ENCODE measurements at regions not wholly inside any gene's neighbourhood (a gene's known extent, or its start where the extent isn't known, plus 50 kb on each side); places are given as distances from the start of the nearest gene placed in this dataset.
A peak's percentile ranks its signal among the peaks of the same experiment; 100 is the strongest.

- ATAC-seq (no peak), FAIRE-seq (no peak), DNase-seq (no peak)
- intact Hi-C loops (cut with DNase I): no loop called here
- Histone ChIP-seq H3K36me3 (no peaks in the 10 kb centered on the region), H3K4me3 (no peak overlapping the region), H3K27ac (no peak overlapping the region), H3K27me3 (no peaks in the 10 kb centered on the region), H3K4me1 (no peaks in the 10 kb centered on the region), H3K9me3 (no peaks in the 10 kb centered on the region)
- WGBS, 2 donors: 58 to 64% methylated on average over 3 of the region's 3 CpGs
- no peak for TF ChIP-seq CTCF (IDR thresholded peaks at IDR 0.05)
Observed at GRCh38 chr7:15105711-15106110, 203.2 kb upstream of the DGKB start.

GRCh38 chr7:15104411-15105092, 202.0 kb upstream of the DGKB start:
- H3K4me3 ChIP-seq: no peak overlapping the region
- peak in 2 of 4 donors; percentile 74 to 78 for ATAC-seq
- no peak for TF ChIP-seq CTCF (IDR thresholded peaks at IDR 0.05)
- H3K9me3 ChIP-seq: no peaks in the 10 kb centered on the region
- H3K36me3 ChIP-seq: no peaks in the 10 kb centered on the region
- H3K4me1 ChIP-seq: no peaks in the 10 kb centered on the region
- no peaks in the 10 kb centered on the region for H3K27me3 ChIP-seq
- 9 to 13% methylated on average over 1 of the region's 1 CpG for WGBS, 2 donors
- no peak overlapping the region for H3K27ac ChIP-seq
- DNase-seq: no peak
- intact Hi-C loops (cut with DNase I): no loop called here
- no peak for FAIRE-seq

GRCh38 chr7:15099074-15099473, 196.5 kb upstream of the DGKB start:
- DNase-seq: no peak
- no peak for FAIRE-seq
- H3K4me1 ChIP-seq: no peaks in the 10 kb centered on the region
- no peak overlapping the region for H3K4me3 ChIP-seq
- intact Hi-C loops (cut with DNase I): no loop called here
- no peak for ATAC-seq
- TF ChIP-seq CTCF (IDR thresholded peaks at IDR 0.05): no peak
- no peaks in the 10 kb centered on the region for H3K9me3 ChIP-seq
- no peaks in the 10 kb centered on the region for H3K36me3 ChIP-seq
- H3K27me3 ChIP-seq: no peaks in the 10 kb centered on the region
- H3K27ac ChIP-seq: no peak overlapping the region

GRCh38 chr7:15096853-15097252, 194.3 kb upstream of the DGKB start:
- no peak overlapping the region for H3K27ac ChIP-seq
- no peak for TF ChIP-seq CTCF (IDR thresholded peaks at IDR 0.05)
- no peaks in the 10 kb centered on the region for H3K27me3 ChIP-seq
- DNase-seq: no peak
- no peaks in the 10 kb centered on the region for H3K9me3 ChIP-seq
- H3K4me1 ChIP-seq: no peaks in the 10 kb centered on the region
- WGBS, 2 donors: 40 to 51% methylated on average over 4 of the region's 4 CpGs
- no peak for FAIRE-seq
- intact Hi-C loops (cut with DNase I): no loop called here
- no peak overlapping the region for H3K4me3 ChIP-seq
- H3K36me3 ChIP-seq: no peaks in the 10 kb centered on the region
- ATAC-seq: no peak

GRCh38 chr7:15094989-15095388, 192.4 kb upstream of the DGKB start:
- Histone ChIP-seq H3K27me3 (no peaks in the 10 kb centered on the region), H3K9me3 (no peaks in the 10 kb centered on the region), H3K27ac (no peak overlapping the region), H3K4me1 (no peaks in the 10 kb centered on the region), H3K36me3 (no peaks in the 10 kb centered on the region), H3K4me3 (no peak overlapping the region)
- 80 to 89% methylated on average over 1 of the region's 1 CpG for WGBS, 2 donors
- FAIRE-seq: no peak
- no peak for ATAC-seq
- DNase-seq: no peak
- TF ChIP-seq CTCF (IDR thresholded peaks at IDR 0.05): no peak
- intact Hi-C loops (cut with DNase I): no loop called here

Data from pancreas (tissue), 10 donors.